IPS DF 19.7 (cell line): ENCODE measurements at regions not wholly inside any gene's neighbourhood (a gene's known extent, or its start where the extent isn't known, plus 50 kb on each side); places are given as distances from the start of the nearest gene placed in this dataset.
"Not testable (repeated sequence)": the region's sequence is repeated elsewhere in the genome, so short reads cannot be mapped to it uniquely, and the experiment has no call there.

Source experiments
- DNase-seq: peaks from one replicate; pipeline ENCODE4 v3.0.0-alpha.2; 2013; ENCODE audit warnings: low read depth, low spot score

GRCh38 chr18:47679864-47680263, 250.6 kb downstream of the SMAD2 start:
- no peak for DNase-seq

GRCh38 chr18:47677952-47678351, 252.5 kb downstream of the SMAD2 start:
- no peak for DNase-seq

- DNase-seq: no peak
Measured at GRCh38 chr18:47669815-47670214, 260.6 kb downstream of the SMAD2 start.

- no peak for DNase-seq
Measured at GRCh38 chr18:47658498-47658897, 272.0 kb downstream of the SMAD2 start.

- no peak for DNase-seq
Measured at GRCh38 chr18:47654988-47655387, 275.5 kb downstream of the SMAD2 start.

- no peak for DNase-seq
Measured at GRCh38 chr18:47644896-47645295, 285.6 kb downstream of the SMAD2 start.

- not testable (repeated sequence) for DNase-seq
Measured at GRCh38 chr18:47637551-47637950, 292.9 kb downstream of the SMAD2 start.

- no peak for DNase-seq
Measured at GRCh38 chr18:47635416-47635815, 295.0 kb downstream of the SMAD2 start.

- DNase-seq: no peak
Measured at GRCh38 chr18:47632970-47633635, 297.4 kb downstream of the SMAD2 start.

- no peak for DNase-seq
Measured at GRCh38 chr18:47628893-47629292, 301.6 kb downstream of the SMAD2 start.

- DNase-seq: no peak
Measured at GRCh38 chr18:47628240-47628781, 302.1 kb downstream of the SMAD2 start.

- no peak for DNase-seq
Measured at GRCh38 chr18:47627030-47627429, 303.4 kb downstream of the SMAD2 start.

GRCh38 chr18:47619771-47620448, 310.5 kb downstream of the SMAD2 start:
- DNase-seq: no peak

- DNase-seq: no peak
Measured at GRCh38 chr18:47618758-47619157, 311.7 kb downstream of the SMAD2 start.

- no peak for DNase-seq
Measured at GRCh38 chr18:47615043-47615442, 315.4 kb downstream of the SMAD2 start.

GRCh38 chr18:47613929-47614328, 316.5 kb downstream of the SMAD2 start:
- no peak for DNase-seq

- no peak for DNase-seq
Measured at GRCh38 chr18:47611649-47612048, 318.8 kb downstream of the SMAD2 start.

- no peak for DNase-seq
Measured at GRCh38 chr18:47606526-47606925, 323.9 kb downstream of the SMAD2 start.

- no peak for DNase-seq
Measured at GRCh38 chr18:47605093-47605492, 325.4 kb downstream of the SMAD2 start.

- DNase-seq: no peak
Measured at GRCh38 chr18:47604021-47604420, 326.4 kb downstream of the SMAD2 start.

- DNase-seq: no peak
Measured at GRCh38 chr18:47603158-47603557, 327.3 kb downstream of the SMAD2 start.

- no peak for DNase-seq
Measured at GRCh38 chr18:47602273-47602897, 328.1 kb downstream of the SMAD2 start.
